Raji (cell line): ENCODE measurements at regions not wholly inside any gene's neighbourhood (a gene's known extent, or its start where the extent isn't known, plus 50 kb on each side); places are given as distances from the start of the nearest gene placed in this dataset.

Experiments used
- POLR2A ChIP-seq: IDR thresholded peaks from 2 replicates; pipeline ENCODE4 v1.6.1; 2011; ENCODE audit warnings: low read depth, low read length, control low read depth; ENCODE audit not compliant: insufficient read depth

- TF ChIP-seq POLR2A: no peak
These were observed 87.2 kb upstream of the POU3F1 start for GRCh38 chr1:38133756-38134155.

- TF ChIP-seq POLR2A: no peak
These were observed 86.7 kb upstream of the POU3F1 start for GRCh38 chr1:38133304-38133703.

DNA sequence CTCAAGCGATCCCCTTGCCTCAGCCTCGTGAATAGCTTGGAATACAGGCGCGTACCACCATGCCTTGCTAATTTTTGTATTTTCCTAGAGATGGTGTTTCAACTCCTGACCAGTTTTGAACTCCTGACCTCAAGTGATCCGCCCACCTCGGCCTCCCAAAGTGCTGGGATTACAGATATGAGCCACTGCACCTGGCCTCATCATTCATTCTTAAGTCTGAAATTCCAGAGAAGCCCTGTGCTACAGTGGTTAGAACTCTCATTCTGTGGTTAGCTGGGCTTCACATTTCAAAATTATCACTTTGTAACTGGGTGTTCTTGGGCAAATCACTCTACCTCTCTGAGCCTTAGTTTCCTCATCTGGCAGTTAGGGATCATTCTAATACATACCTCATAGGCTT is 86.1 kb upstream of the POU3F1 start:
- TF ChIP-seq POLR2A: no peak

DNA sequence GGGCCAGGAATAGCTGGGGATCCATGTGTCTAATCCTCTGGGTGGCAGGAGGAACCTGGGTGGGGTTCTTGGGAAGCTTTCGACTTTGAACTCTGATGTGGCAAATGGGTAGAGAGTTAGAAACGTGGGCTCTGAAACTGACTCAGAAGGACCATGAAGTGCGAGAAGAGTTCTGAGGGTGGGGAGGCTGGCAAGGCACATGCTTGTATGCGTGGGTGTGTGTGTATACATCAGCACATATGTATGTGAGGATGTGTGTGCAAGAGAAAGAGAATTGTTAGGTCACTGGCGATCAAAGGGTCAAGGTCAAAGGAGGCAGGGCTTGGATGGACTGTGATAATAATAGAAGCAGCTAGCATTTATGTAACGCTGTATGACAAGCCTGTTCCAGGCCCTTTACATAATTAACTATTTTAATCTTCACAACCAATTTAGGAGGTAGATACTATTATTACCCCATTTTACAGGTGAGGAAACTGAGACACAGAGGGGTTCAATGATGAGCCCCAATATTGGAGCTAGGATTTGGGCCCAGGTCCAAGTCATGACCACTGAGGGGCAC is 84.5 kb upstream of the POU3F1 start:
- TF ChIP-seq POLR2A: no peak

DNA sequence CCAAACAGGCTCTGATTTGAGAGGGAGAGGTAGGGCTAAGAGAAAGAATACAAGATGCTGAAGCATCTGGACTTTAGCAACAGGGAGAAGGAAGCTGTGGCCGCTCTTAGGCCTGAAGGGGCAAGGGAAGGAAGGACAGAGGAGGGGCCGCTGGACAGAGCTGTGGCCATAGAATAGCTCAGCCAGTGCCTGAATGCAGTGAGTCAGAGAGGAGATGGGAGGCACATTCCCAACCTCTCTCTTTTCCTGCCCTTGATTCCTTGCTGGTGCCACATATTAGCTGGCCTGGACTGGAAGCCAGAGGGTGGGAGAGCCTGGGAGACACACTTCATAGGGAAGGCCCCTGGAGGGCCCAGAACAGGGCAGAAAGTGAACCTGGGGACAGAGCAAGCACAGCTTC is 83.4 kb upstream of the POU3F1 start:
- no peak for TF ChIP-seq POLR2A

DNA sequence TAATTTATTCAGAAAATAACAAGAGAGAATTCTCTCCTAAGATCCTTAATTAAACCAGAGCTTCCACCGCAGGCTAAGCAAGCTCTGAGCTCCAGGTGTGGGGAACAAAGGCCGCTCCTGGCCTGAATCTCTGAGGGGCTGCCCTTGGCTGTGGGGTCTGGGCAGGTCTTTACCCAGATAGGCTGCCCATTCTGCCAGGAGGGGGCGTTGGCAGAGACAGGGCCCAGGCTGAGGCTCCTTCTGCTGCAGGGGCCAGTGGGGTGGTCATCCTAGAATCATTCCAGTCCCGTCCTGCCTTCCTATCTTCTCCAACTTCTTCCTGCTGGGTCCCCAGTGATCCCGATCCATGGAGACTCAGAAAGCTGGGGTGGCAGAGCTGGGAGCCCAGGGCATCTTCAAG is 82.9 kb upstream of the POU3F1 start:
- no peak for TF ChIP-seq POLR2A

DNA sequence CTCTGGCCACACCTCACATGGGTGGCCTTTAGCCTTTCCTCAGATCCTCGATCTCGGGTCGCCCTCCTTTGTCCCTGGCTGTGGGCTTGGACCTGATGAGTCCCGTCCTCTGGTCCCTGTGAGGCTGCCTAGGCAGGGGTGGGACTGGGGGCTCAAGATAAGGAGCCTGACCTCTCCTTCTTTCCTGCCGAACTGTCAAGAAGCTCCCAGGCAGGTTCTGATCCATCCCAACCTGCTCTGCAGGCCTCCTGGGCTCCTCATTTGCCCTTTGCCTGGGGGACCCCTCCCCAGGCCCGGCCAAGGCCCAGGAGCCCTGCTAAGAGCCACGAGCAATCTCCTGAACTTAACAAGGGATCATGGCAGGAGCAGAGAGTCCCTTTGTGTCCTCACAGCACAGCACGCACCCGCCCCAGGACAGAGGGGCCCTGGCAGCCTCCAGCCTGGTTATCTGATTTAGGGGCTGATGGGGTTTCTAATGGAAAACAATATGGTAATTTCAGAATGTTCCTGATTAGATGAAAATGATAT is 82.4 kb upstream of the POU3F1 start:
- TF ChIP-seq POLR2A: no peak

- TF ChIP-seq POLR2A: no peak
These were observed 81.9 kb upstream of the POU3F1 start for GRCh38 chr1:38128511-38128910.

DNA sequence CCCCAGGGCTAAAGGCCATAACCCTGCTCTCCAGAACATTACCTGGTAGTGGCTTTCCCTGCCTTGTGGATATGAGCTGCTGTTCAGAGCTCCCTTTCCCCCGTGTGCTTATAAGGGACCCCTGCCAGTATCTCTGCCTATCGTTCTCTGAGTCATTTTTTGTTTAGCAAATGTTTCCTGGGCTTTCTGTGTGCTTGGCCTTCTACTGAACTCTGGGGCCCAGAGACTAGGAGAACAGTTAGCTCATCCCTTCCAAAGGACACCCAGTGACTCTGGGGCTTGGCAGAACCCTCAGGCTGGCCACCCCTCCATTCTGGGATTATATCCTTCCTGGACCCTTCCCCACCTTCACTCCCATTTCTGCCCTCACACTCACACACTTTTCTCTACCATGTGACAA is 80.8 kb upstream of the POU3F1 start:
- TF ChIP-seq POLR2A: no peak

DNA sequence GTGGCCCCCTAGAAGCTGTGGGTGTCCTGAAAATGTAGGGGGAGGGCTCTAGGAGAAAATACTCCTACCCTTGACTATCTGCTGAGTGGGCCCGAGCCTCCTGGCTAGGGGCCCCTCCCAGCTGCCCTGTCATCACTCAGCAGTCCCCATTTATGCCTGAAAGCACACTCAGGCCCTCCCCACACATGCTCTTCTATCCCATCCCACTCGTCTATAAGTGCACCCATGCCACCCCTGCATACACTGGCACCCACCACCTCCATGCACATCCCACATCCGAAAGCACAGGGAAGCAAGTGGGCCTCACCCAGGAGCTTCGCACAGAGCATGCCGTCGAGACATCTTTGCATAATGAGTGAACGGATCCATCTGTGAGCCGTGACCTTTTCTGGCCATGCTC is 80.4 kb upstream of the POU3F1 start:
- no peak for TF ChIP-seq POLR2A

- no peak for TF ChIP-seq POLR2A
These were observed 79.4 kb upstream of the POU3F1 start for GRCh38 chr1:38125837-38126520.

DNA sequence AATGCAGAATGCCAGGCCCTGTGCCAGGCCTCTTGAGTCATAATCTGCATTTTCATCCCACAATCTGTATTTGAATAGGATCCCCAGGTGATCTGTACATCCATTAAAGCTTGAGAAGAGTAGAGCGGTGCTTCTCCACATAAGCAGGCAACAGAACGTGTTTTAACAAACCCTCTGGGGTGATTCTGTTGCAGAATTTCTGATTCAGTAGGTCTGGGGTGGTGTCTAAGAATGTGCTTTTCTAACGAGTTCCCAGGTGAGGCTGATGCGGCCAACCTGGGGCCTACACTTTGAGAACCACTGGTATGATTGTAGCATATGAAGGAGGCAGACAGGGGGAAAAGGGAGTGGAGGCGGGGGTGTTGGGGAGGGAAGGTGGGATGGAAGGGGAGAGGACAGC is 78.4 kb upstream of the POU3F1 start:
- TF ChIP-seq POLR2A: no peak

- no peak for TF ChIP-seq POLR2A
These were observed 77.0 kb upstream of the POU3F1 start for GRCh38 chr1:38123356-38124135.

DNA sequence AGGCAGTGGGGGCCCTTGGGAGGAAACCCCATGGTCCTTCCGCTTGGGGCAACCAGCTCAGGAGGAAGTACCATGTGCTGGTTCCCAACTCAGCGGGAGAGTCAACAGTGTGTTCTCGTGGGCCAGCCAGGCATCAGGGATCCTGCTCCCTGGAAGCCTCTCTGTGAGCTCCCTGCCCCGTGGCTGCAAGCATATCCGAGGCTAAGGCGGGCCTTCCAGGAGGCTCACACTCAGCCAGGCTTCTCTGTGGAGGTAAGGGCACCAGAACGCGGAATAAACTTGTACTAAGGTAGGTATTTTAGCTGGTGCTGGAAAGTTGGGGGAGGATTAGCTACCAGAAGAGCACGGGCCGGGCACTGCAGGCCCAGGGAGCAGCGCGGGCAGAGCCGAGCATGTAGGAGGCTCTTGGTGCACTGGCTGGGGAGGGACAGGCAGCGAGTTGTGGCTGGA is 74.7 kb upstream of the POU3F1 start:
- no peak for TF ChIP-seq POLR2A

GRCh38 chr1:38120552-38121230 is 74.1 kb upstream of the POU3F1 start:
- no peak for TF ChIP-seq POLR2A
